Lower leg skin (tissue), 4 donors: ENCODE measurements at regions not wholly inside any gene's neighbourhood (a gene's known extent, or its start where the extent isn't known, plus 50 kb on each side); places are given as distances from the start of the nearest gene placed in this dataset.

Experiments used
- DNase-seq, 2 donors: peaks; one replicate each; pipeline ENCODE4 v3.0.0-alpha.2; 2019; ENCODE audit warnings: low spot score in 2 of 2
- H3K4me3 ChIP-seq: fragments of 200-600 bp; sonication (generic); 2 replicates; pipeline ENCODE4 v1.5.1; 2017; ENCODE audit warnings: mild to moderate bottlenecking, low read depth; ENCODE audit not compliant: poor library complexity, severe bottlenecking
- POLR2A ChIP-seq, 2 donors: fragments of 450-650 bp; IDR thresholded peaks; one replicate each; pipeline ENCODE4 v1.6.1; 2016 to 2017; ENCODE audit warnings: antibody characterized with exemption in 2 of 2, mild to moderate bottlenecking in 1 of 2, moderate library complexity in 1 of 2
- WGBS, 2 donors: methylation state at CpG; one replicate each; pipeline ENCODE4 v1.1.5; 2018; 5-methylcytosine and 5-hydroxymethylcytosine counted together
- intact Hi-C: fragments of 100-400 bp; cut with DNase I; formaldehyde crosslinking; loops from one replicate; pipeline ENCODE4 v1.15.0; 2023; ENCODE audit warnings: low total_unique reads
- TF ChIP-seq, protein P1 (sequence below), 3 donors: fragments of 450-650 bp; IDR thresholded peaks; one replicate each; pipeline ENCODE4 v1.5.1; 2016; ENCODE audit warnings: antibody characterized with exemption in 3 of 3, mild to moderate bottlenecking in 3 of 3, moderate library complexity in 2 of 3

- WGBS, 2 donors, result 71 to 79% methylated on average over 3 of the region's 3 CpGs
- intact Hi-C loops, result no loop called here
- H3K4me3 ChIP-seq, result no peak overlapping the region
- no peak for DNase-seq
- no peak for TF ChIP-seq POLR2A (IDR thresholded peaks at IDR 0.05)
- TF ChIP-seq, protein P1, sequence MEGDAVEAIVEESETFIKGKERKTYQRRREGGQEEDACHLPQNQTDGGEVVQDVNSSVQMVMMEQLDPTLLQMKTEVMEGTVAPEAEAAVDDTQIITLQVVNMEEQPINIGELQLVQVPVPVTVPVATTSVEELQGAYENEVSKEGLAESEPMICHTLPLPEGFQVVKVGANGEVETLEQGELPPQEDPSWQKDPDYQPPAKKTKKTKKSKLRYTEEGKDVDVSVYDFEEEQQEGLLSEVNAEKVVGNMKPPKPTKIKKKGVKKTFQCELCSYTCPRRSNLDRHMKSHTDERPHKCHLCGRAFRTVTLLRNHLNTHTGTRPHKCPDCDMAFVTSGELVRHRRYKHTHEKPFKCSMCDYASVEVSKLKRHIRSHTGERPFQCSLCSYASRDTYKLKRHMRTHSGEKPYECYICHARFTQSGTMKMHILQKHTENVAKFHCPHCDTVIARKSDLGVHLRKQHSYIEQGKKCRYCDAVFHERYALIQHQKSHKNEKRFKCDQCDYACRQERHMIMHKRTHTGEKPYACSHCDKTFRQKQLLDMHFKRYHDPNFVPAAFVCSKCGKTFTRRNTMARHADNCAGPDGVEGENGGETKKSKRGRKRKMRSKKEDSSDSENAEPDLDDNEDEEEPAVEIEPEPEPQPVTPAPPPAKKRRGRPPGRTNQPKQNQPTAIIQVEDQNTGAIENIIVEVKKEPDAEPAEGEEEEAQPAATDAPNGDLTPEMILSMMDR (IDR thresholded peaks at IDR 0.05), result no peak
Observed at GRCh38 chr6:102848210-102848609, 1454.7 kb downstream of the GRIK2 start.

GRCh38 chr6:102841060-102841459, 1447.6 kb downstream of the GRIK2 start:
- 23 to 31% methylated on average over 2 of the region's 2 CpGs for WGBS, 2 donors
- no peak for TF ChIP-seq POLR2A (IDR thresholded peaks at IDR 0.05)
- TF ChIP-seq, protein P1 (IDR thresholded peaks at IDR 0.05), result no peak
- intact Hi-C loops, result no loop called here
- no peak for DNase-seq
- H3K4me3 ChIP-seq, result no peak overlapping the region

- no peak for TF ChIP-seq POLR2A (IDR thresholded peaks at IDR 0.05)
- TF ChIP-seq, protein P1 (IDR thresholded peaks at IDR 0.05), result no peak
- H3K4me3 ChIP-seq, result no peak overlapping the region
- no peak for DNase-seq
- WGBS, 2 donors, result 84 to 91% methylated on average over 1 of the region's 1 CpG
- intact Hi-C loops, result no loop called here
Observed at GRCh38 chr6:102832021-102832420, 1438.5 kb downstream of the GRIK2 start.

DNA sequence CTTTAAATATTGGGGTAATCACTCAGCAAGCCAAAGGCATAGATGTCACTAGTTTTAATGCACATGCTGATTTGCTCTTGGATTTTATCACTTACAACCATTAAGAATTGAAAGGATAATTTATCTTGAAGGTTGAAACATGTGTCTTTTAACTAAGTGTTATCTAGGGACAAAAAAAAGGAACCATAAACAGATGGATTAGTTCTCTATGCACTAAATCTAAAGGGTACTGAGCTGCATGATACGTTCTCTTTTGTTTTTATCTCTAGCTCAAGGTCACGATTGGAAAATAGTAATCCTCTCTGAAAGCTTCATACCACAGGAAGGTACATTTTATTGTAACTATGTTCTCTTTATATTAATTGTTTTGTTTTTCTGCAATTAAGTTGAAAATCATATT, 1426.6 kb downstream of the GRIK2 start:
- no peak for TF ChIP-seq POLR2A (IDR thresholded peaks at IDR 0.05)
- TF ChIP-seq, protein P1 (IDR thresholded peaks at IDR 0.05), result no peak
- no peak overlapping the region for H3K4me3 ChIP-seq
- DNase-seq, result no peak
- intact Hi-C loops, result no loop called here
- 61 to 76% methylated on average over 2 of the region's 2 CpGs for WGBS, 2 donors

- WGBS, 2 donors, result 65 to 82% methylated on average over 4 of the region's 4 CpGs
- no peak for DNase-seq
- no peak overlapping the region for H3K4me3 ChIP-seq
- no peak for TF ChIP-seq POLR2A (IDR thresholded peaks at IDR 0.05)
- TF ChIP-seq, protein P1 (IDR thresholded peaks at IDR 0.05), result no peak
- intact Hi-C loops, result no loop called here
Observed at GRCh38 chr6:102815207-102815606, 1421.7 kb downstream of the GRIK2 start.

GRCh38 chr6:102813489-102814275, 1420.2 kb downstream of the GRIK2 start:
- DNase-seq, result no peak
- 77 to 89% methylated on average over 11 of the region's 11 CpGs for WGBS, 2 donors
- no peak overlapping the region for H3K4me3 ChIP-seq
- intact Hi-C loops, result no loop called here
- TF ChIP-seq POLR2A (IDR thresholded peaks at IDR 0.05), result no peak
- TF ChIP-seq, protein P1 (IDR thresholded peaks at IDR 0.05), result no peak
